PC-3 (cell line): ENCODE measurements at regions not wholly inside any gene's neighbourhood (a gene's known extent, or its start where the extent isn't known, plus 50 kb on each side); places are given as distances from the start of the nearest gene placed in this dataset.

Experiments used
- ATAC-seq: fragments of 200-7000 bp; cut with Tn5 transposase; 2 replicates; pipeline ENCODE4 v1.9.1; 2020; ENCODE audit warnings: mild to moderate bottlenecking, moderate library complexity
- BruUV-seq: library from RNA; stranded (reverse); fragments of 400-500 nt; replicated peaks from 2 replicates; lab custom pipeline; 2021; lab: Mats Ljungman, UMichigan
- CTCF ChIA-PET: fragments of 300-600 bp; sonication (Branson Sonifier 250); formaldehyde crosslinking; loops from one replicate; lab custom pipeline; 2022; ENCODE audit warnings: antibody characterized with exemption; lab: Charles Lee
- POLR2A ChIA-PET: fragments of 300-600 bp; sonication (Branson Sonifier 250); formaldehyde crosslinking; loops from one replicate; lab custom pipeline; 2022; ENCODE audit warnings: antibody characterized with exemption; ENCODE audit not compliant: unreplicated experiment; lab: Charles Lee
- DNase-seq: peaks from one replicate; pipeline ENCODE4 v3.0.0-alpha.2; 2015
- H2AFZ ChIP-seq: fragments of 300-600 bp; sonication (generic); 2 replicates; pipeline ENCODE4 v1.6.0; 2016; ENCODE audit warnings: antibody characterized with exemption, low read length
- H3F3A ChIP-seq: fragments of 300-600 bp; sonication (generic); one replicate; pipeline ENCODE4 v1.6.0; 2017; ENCODE audit warnings: antibody characterized with exemption, low read length, control low read depth, mild to moderate bottlenecking; ENCODE audit not compliant: unreplicated experiment
- H3K27ac ChIP-seq: fragments of 300-600 bp; sonication (generic); 2 replicates; pipeline ENCODE4 v1.5.1; 2016; ENCODE audit warnings: mild to moderate bottlenecking, low read length
- H3K27me3 ChIP-seq: fragments of 300-600 bp; sonication (generic); 2 replicates; pipeline ENCODE4 v1.6.1; 2016; ENCODE audit warnings: low read length, mixed read lengths
- H3K36me3 ChIP-seq: fragments of 300-600 bp; sonication (generic); 2 replicates; pipeline ENCODE4 v1.6.1; 2016; ENCODE audit warnings: low read depth, mixed run types, low read length, mixed read lengths
- H3K4me1 ChIP-seq: fragments of 300-600 bp; sonication (generic); 2 replicates; pipeline ENCODE4 v1.5.1; 2016; ENCODE audit warnings: low read length; ENCODE audit not compliant: insufficient read depth
- H3K4me2 ChIP-seq: fragments of 300-600 bp; sonication (generic); 2 replicates; pipeline ENCODE4 v1.6.0; 2016; ENCODE audit warnings: low read length
- H3K4me3 ChIP-seq: fragments of 300-600 bp; sonication (generic); 2 replicates; pipeline ENCODE4 v1.5.1; 2016; ENCODE audit warnings: mild to moderate bottlenecking, low read length, mixed read lengths
- H3K79me2 ChIP-seq: fragments of 300-600 bp; sonication (generic); 2 replicates; pipeline ENCODE4 v1.6.1; 2017; ENCODE audit warnings: low read length, mixed read lengths
- H3K9ac ChIP-seq: fragments of 300-600 bp; sonication (generic); 2 replicates; pipeline ENCODE4 v1.6.0; 2016; ENCODE audit warnings: mild to moderate bottlenecking, low read length
- H3K9me2 ChIP-seq: fragments of 300-600 bp; sonication (generic); replicated peaks from 2 replicates; pipeline ENCODE4 v1.6.1; 2016; ENCODE audit warnings: mixed run types, low read length, mixed read lengths
- H3K9me3 ChIP-seq: fragments of 300-600 bp; sonication (generic); 2 replicates; pipeline ENCODE4 v1.6.1; 2016; ENCODE audit warnings: low read length, mixed read lengths
- H4K20me1 ChIP-seq: fragments of 300-600 bp; sonication (generic); 2 replicates; pipeline ENCODE4 v1.6.1; 2016; ENCODE audit warnings: low read length, mixed read lengths
- EZH2 ChIP-seq: fragments of 300-600 bp; sonication (generic); IDR thresholded peaks from one replicate; pipeline ENCODE4 v1.6.1; 2017; ENCODE audit warnings: antibody characterized with exemption, mild to moderate bottlenecking, low read length; ENCODE audit not compliant: unreplicated experiment
- EZH2phosphoT487 ChIP-seq: fragments of 300-600 bp; sonication (generic); IDR thresholded peaks from 2 replicates; pipeline ENCODE4 v1.6.1; 2018; ENCODE audit warnings: mild to moderate bottlenecking, antibody characterized with exemption, low read length, borderline replicate concordance
- intact Hi-C: fragments of 100-400 bp; cut with micrococcal nuclease; formaldehyde crosslinking; loops from 2 replicates; pipeline ENCODE4 v1.9.0; 2023
- TF ChIP-seq, protein P1 (sequence below): fragments of 300-600 bp; sonication (generic); conservative IDR thresholded peaks from 2 replicates; pipeline ENCODE4 v1.5.1; 2017; ENCODE audit warnings: antibody characterized with exemption, low read depth, mild to moderate bottlenecking, low read length

DNA sequence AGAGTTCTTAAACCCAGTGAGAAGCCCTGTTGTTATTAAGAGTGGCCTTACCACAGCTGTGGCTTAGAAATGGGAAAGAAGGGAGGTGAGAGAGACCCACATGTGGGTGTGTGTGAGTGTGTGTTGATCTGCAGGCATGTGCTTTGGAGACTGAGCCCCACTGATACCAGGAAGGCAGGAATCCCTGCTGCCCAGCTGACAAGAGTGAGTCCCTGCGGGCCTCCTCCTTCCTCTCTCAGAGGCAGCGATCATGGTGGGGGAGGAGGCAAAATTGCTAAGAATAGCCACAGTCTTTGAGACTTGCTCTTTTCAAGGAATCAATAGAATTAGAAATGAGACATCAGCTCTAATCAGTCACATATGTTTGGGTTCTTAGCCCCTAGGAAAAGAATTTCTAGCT lies 87.0 kb upstream of the WARS2 start:
- no peak overlapping the region for H2AFZ ChIP-seq
- ATAC-seq (no peak), DNase-seq (no peak)
- H3K9ac ChIP-seq = no peak overlapping the region
- H3K27me3 ChIP-seq = no peaks in the 10 kb centered on the region
- H3K27ac ChIP-seq = no peak overlapping the region
- intact Hi-C loops = loop anchor here (10.0 kb wide), 1 partner anchor 47 kb away; no protein-coding TSS in a partner anchor
- no peaks in the 10 kb centered on the region for H3K4me1 ChIP-seq
- CTCF ChIA-PET = no interaction called here
- H3K4me2 ChIP-seq = no peak overlapping the region
- H4K20me1 ChIP-seq = no peaks in the 10 kb centered on the region
- H3K4me3 ChIP-seq = no peak overlapping the region
- no TSS peak for BruUV-seq
- no peak for TF ChIP-seq EZH2phosphoT487
- TF ChIP-seq, protein P1, sequence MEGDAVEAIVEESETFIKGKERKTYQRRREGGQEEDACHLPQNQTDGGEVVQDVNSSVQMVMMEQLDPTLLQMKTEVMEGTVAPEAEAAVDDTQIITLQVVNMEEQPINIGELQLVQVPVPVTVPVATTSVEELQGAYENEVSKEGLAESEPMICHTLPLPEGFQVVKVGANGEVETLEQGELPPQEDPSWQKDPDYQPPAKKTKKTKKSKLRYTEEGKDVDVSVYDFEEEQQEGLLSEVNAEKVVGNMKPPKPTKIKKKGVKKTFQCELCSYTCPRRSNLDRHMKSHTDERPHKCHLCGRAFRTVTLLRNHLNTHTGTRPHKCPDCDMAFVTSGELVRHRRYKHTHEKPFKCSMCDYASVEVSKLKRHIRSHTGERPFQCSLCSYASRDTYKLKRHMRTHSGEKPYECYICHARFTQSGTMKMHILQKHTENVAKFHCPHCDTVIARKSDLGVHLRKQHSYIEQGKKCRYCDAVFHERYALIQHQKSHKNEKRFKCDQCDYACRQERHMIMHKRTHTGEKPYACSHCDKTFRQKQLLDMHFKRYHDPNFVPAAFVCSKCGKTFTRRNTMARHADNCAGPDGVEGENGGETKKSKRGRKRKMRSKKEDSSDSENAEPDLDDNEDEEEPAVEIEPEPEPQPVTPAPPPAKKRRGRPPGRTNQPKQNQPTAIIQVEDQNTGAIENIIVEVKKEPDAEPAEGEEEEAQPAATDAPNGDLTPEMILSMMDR = no peak
- no peak for TF ChIP-seq EZH2
- no peaks in the 10 kb centered on the region for H3K9me3 ChIP-seq
- no peaks in the 10 kb centered on the region for H3F3A ChIP-seq
- no peaks in the 10 kb centered on the region for H3K36me3 ChIP-seq
- H3K79me2 ChIP-seq = no peaks in the 10 kb centered on the region
- no peaks in the 10 kb centered on the region for H3K9me2 ChIP-seq
- POLR2A ChIA-PET = no interaction called here

DNA sequence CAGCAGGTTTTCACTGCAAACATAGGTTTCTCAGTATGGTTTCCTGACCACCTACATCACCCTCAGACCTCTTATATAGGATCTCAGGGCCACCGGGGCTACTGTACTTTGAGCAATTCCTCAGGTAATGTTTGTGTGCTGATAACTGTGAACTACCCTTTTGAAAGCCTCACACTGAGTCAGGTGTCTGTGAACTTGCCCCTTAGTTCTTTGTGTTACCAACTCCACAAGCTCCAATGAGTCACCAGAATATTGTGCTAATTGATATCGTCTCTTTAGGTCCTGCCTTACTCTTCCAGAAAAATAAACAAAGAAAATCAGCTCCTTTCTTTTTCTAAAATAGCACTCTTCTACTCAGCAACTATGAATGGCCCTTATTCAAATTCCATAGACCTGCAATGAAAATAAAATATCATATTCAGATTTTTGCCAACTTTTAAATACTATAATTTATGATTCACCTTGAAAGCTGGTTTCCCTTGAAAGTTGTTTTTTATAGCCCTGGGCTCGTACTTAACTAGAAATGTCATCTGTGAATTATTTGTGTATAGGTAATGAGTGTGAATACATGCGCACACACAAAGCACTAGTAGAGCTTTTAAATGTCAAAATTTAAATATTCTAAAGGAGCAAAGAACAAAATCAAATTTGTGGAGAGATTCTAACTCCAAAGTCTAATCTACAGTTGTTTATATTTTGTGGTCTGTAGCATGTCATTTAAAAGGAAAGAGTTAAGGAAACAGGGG lies 88.1 kb upstream of the WARS2 start:
- DNase-seq = no peak
- no TSS peak for BruUV-seq
- H4K20me1 ChIP-seq = no peaks in the 10 kb centered on the region
- no peak overlapping the region for H2AFZ ChIP-seq
- no peak overlapping the region for H3K9ac ChIP-seq
- H3K4me3 ChIP-seq = no peak overlapping the region
- CTCF ChIA-PET = no interaction called here
- H3K9me3 ChIP-seq = no peaks in the 10 kb centered on the region
- H3F3A ChIP-seq = no peaks in the 10 kb centered on the region
- intact Hi-C loops = loop anchor here (10.0 kb wide), 1 partner anchor 46 kb away; no protein-coding TSS in a partner anchor
- no peaks in the 10 kb centered on the region for H3K4me1 ChIP-seq
- no peaks in the 10 kb centered on the region for H3K79me2 ChIP-seq
- no peaks in the 10 kb centered on the region for H3K36me3 ChIP-seq
- no peak overlapping the region for H3K4me2 ChIP-seq
- POLR2A ChIA-PET = interaction anchor here (0.7 kb wide), 1 partner anchor 190 kb away, joined by 4 read pairs; no protein-coding TSS in a partner anchor
- no peak for ATAC-seq
- TF ChIP-seq EZH2 (no peak), EZH2phosphoT487 (no peak)
- TF ChIP-seq, protein P1 = no peak
- no peak overlapping the region for H3K27ac ChIP-seq
- no peaks in the 10 kb centered on the region for H3K9me2 ChIP-seq
- no peaks in the 10 kb centered on the region for H3K27me3 ChIP-seq

DNA sequence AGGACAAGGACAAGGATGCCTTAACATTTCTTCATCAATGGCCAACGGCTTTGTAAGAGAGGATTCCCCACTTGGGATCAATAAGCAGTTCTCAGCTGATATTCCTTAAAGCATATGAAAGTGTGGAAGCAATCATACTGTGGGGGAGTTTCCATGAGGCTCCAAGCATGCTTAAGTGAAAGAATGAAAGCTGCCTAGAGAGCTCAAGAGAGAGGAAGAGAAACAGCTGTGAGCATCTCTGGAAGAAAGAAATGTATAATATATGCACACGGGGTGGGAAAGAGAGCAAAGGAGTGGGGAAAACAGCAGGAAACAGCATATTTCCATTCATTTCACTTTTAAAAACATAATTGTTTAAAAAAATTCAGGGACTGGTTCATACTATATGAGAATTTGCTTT lies 94.7 kb upstream of the WARS2 start:
- ATAC-seq (no peak), DNase-seq (no peak)

More for the DNA sequence above, 94.7 kb upstream of the WARS2 start:
- H3K27me3 ChIP-seq = no peaks in the 10 kb centered on the region
- no peaks in the 10 kb centered on the region for H3K36me3 ChIP-seq
- H3K4me3 ChIP-seq = no peak overlapping the region
- intact Hi-C loops = no loop called here
- no peaks in the 10 kb centered on the region for H3K4me1 ChIP-seq
- no peaks in the 10 kb centered on the region for H3K9me2 ChIP-seq
- no peak overlapping the region for H3K27ac ChIP-seq
- POLR2A ChIA-PET = no interaction called here
- no peak overlapping the region for H2AFZ ChIP-seq
- no peaks in the 10 kb centered on the region for H3K9me3 ChIP-seq
- no peaks in the 10 kb centered on the region for H3K79me2 ChIP-seq
- no TSS peak for BruUV-seq
- no peaks in the 10 kb centered on the region for H3F3A ChIP-seq
- CTCF ChIA-PET = no interaction called here
- H3K9ac ChIP-seq = no peak overlapping the region
- H4K20me1 ChIP-seq = no peaks in the 10 kb centered on the region
- TF ChIP-seq, protein P1 = no peak
- TF ChIP-seq EZH2phosphoT487 (no peak), EZH2 (no peak)
- H3K4me2 ChIP-seq = no peak overlapping the region
